ENCODE measurements at regions not wholly inside any gene's neighbourhood (a gene's known extent, or its start where the extent isn't known, plus 50 kb on each side); places are given as distances from the start of the nearest gene placed in this dataset.

DNA sequence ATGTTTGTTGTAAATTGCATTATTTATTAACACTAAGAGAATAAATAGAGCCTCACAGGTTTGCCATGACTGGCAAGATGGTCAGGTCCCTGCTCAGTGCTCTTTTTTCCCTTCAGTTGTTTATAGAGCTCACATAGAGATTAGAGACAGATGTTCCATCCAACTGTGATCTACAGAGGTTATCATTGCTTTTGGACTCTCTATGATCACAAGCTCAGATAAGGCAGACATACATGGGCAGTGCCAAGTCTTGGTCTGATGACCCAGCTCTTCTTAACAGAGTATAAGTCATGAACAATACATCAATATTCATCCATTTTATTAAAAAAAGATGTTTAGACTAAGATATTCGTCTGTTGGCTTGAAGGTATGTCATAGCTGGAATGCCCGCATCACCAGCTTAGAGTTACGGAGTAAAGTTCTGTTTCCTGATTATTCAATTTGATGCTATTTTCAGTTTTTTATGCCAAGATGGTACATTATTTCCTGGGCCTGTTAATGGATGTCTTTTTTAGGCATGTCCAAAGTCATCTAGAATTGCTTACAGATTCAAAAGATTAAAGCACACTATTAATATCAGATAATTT lies 729.8 kb upstream of the SLC10A2 start:
- H3K18ac ChIP-seq (ENCODE audit: low read depth, low read length), result no peak overlapping the region
- WGBS, 2 experiments (ENCODE audit: extremely low coverage in 2 of 2, insufficient read length in 1 of 2), result no CpG with 5 or more reads among the region's 3 CpGs
- no TSS peak for BruUV-seq (replicated peaks)
- H3K4me1 ChIP-seq (ENCODE audit: control insufficient read depth, insufficient read depth, low read length), result no peaks in the 10 kb centered on the region
- H3K23ac ChIP-seq (ENCODE audit: low read depth, low read length), result no peak overlapping the region
- no peak overlapping the region for H3K4ac ChIP-seq (ENCODE audit: low read depth, low read length)
- H3K27ac ChIP-seq (ENCODE audit: insufficient read depth, low read length), result no peak overlapping the region
- no peak overlapping the region for H2BK5ac ChIP-seq (ENCODE audit: low read depth, low read length, poor library complexity, severe bottlenecking)
- peaks cover 11% of the 10 kb centered on the region for H3K9me3 ChIP-seq (ENCODE audit: control insufficient read depth, insufficient read depth, low read length)
- H4K91ac ChIP-seq (ENCODE audit: insufficient read depth, low read depth, low read length), result no peak overlapping the region
- H3K4me2 ChIP-seq (ENCODE audit: low read depth, low read length), result no peak overlapping the region
- dilution Hi-C loops (cut with HindIII; ENCODE audit: low sequenced_read_pairs, unreplicated experiment) (no loop called here), in situ Hi-C loops (cut with MboI; ENCODE audit: low sequenced_read_pairs) (no loop called here), intact Hi-C loops (cut with micrococcal nuclease) (no loop called here)
- no peaks in the 10 kb centered on the region for H3K27me3 ChIP-seq (ENCODE audit: control insufficient read depth, insufficient read depth, low read length)
- H3K9me1 ChIP-seq (ENCODE audit: insufficient read depth, low read length), result no peaks in the 10 kb centered on the region
- H2AFZ ChIP-seq (replicated peaks; ENCODE audit: low read length, poor library complexity), result no peak overlapping the region
- H3K56ac ChIP-seq (ENCODE audit: extremely low read depth, insufficient read depth, low read length), result no peak overlapping the region
- no peak overlapping the region for H2BK20ac ChIP-seq (ENCODE audit: low read depth, low read length)
- ChIA-PET CTCF (no interaction called here), POLR2A (ENCODE audit: unreplicated experiment) (no interaction called here)
- no peaks in the 10 kb centered on the region for H3K36me3 ChIP-seq (ENCODE audit: control insufficient read depth, insufficient read depth, low read length)
- no peaks in the 10 kb centered on the region for H3K79me1 ChIP-seq (ENCODE audit: low read depth in 1 of 2, low read length in 2 of 2)
- H2BK15ac ChIP-seq (ENCODE audit: low read depth, low read length), result no peak overlapping the region
- no peak overlapping the region for H3K9ac ChIP-seq (ENCODE audit: low read depth, low read length)
- no peak for TF ChIP-seq BHLHE40 (IDR thresholded peaks at IDR 0.05; ENCODE audit: low read depth, low read length)
- no peak for TF ChIP-seq MXI1 (IDR thresholded peaks at IDR 0.05; ENCODE audit: borderline replicate concordance, low read depth, low read length)
- TF ChIP-seq CHD1 (IDR thresholded peaks at IDR 0.05; ENCODE audit: low read depth, low read length), result no peak
- no peak for TF ChIP-seq RAD21 (IDR thresholded peaks at IDR 0.05; ENCODE audit: low read length)
- no peak for TF ChIP-seq MAFK (IDR thresholded peaks at IDR 0.05; ENCODE audit: low read depth, low read length)
- no peak for TF ChIP-seq CEBPB (IDR thresholded peaks at IDR 0.05; ENCODE audit: low read depth, low read length)
- TF ChIP-seq POLR2A (IDR thresholded peaks at IDR 0.05; ENCODE audit: low read depth, low read length), result no peak
- TF ChIP-seq, protein P1, sequence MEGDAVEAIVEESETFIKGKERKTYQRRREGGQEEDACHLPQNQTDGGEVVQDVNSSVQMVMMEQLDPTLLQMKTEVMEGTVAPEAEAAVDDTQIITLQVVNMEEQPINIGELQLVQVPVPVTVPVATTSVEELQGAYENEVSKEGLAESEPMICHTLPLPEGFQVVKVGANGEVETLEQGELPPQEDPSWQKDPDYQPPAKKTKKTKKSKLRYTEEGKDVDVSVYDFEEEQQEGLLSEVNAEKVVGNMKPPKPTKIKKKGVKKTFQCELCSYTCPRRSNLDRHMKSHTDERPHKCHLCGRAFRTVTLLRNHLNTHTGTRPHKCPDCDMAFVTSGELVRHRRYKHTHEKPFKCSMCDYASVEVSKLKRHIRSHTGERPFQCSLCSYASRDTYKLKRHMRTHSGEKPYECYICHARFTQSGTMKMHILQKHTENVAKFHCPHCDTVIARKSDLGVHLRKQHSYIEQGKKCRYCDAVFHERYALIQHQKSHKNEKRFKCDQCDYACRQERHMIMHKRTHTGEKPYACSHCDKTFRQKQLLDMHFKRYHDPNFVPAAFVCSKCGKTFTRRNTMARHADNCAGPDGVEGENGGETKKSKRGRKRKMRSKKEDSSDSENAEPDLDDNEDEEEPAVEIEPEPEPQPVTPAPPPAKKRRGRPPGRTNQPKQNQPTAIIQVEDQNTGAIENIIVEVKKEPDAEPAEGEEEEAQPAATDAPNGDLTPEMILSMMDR (conservative IDR thresholded peaks at IDR 0.05; ENCODE audit: low read depth, low read length), result no peak
- TF ChIP-seq SMC3 (IDR thresholded peaks at IDR 0.05; ENCODE audit: low read depth, low read length), result no peak
- no peak for TF ChIP-seq RCOR1 (IDR thresholded peaks at IDR 0.05; ENCODE audit: insufficient replicate concordance, low read length)
- TF ChIP-seq MAZ (IDR thresholded peaks at IDR 0.05; ENCODE audit: borderline replicate concordance, low read depth, low read length), result no peak
- no peak for TF ChIP-seq RFX5 (IDR thresholded peaks at IDR 0.05; ENCODE audit: low read depth, low read length)
- ATAC-seq (ENCODE audit: low read depth), result no peak
- H3K4me3 ChIP-seq (ENCODE audit: insufficient read depth, low read depth, low read length), result no peak overlapping the region
- H4K20me1 ChIP-seq (ENCODE audit: insufficient read depth, low read length), result no peaks in the 10 kb centered on the region
- H4K5ac ChIP-seq (ENCODE audit: low read depth, low read length), result no peak overlapping the region
- H4K8ac ChIP-seq (ENCODE audit: low read depth in 2 of 2, low read length in 2 of 2), result no peak overlapping the region
- no peak for DNase-seq
- no peak overlapping the region for H2BK120ac ChIP-seq (ENCODE audit: low read depth, low read length)
- H2AK5ac ChIP-seq (ENCODE audit: low read depth, low read length), result no peak overlapping the region
- H3K14ac ChIP-seq (replicated peaks; ENCODE audit: low read depth, low read length), result no peak overlapping the region
- no peak overlapping the region for H2AK9ac ChIP-seq (replicated peaks; ENCODE audit: low read depth, low read length, poor library complexity)

Data from IMR-90 (cell line).